ENCODE measurements at regions not wholly inside any gene's neighbourhood (a gene's known extent, or its start where the extent isn't known, plus 50 kb on each side); places are given as distances from the start of the nearest gene placed in this dataset.

- WGBS (ENCODE audit: extremely low coverage, insufficient read length, low lambda C conversion rate) = no CpG with 5 or more reads among the region's 3 CpGs
- Histone ChIP-seq H3K27me3 (ENCODE audit: insufficient read depth, low read length) (no peaks in the 10 kb centered on the region), H3K79me1 (ENCODE audit: insufficient read depth, low read depth, low read length, poor library complexity, severe bottlenecking) (no peaks in the 10 kb centered on the region)
Measured at GRCh38 chr16:64058685-64059084, 1063.2 kb downstream of the CDH11 start.

More at GRCh38 chr16:64058685-64059084, 1063.2 kb downstream of the CDH11 start:
- Histone ChIP-seq H3K18ac (ENCODE audit: insufficient read length, low read depth, low read length) (no peak overlapping the region), H4K5ac (ENCODE audit: insufficient read length, low read depth, low read length) (no peak overlapping the region), H3T11ph (ENCODE audit: low read length) (no peak overlapping the region), H3K79me2 (ENCODE audit: insufficient read depth, low read length) (no peaks in the 10 kb centered on the region), H4K20me1 (ENCODE audit: control insufficient read depth, insufficient read depth, insufficient read length) (no peaks in the 10 kb centered on the region), H2BK15ac (ENCODE audit: low read depth, low read length) (no peak overlapping the region), H3K14ac (ENCODE audit: insufficient read depth, low read length) (no peak overlapping the region), H2AK5ac (ENCODE audit: insufficient read length, low read length) (no peak overlapping the region), H4K91ac (ENCODE audit: insufficient read length, low read depth, low read length) (no peak overlapping the region), H3K4me2 (ENCODE audit: insufficient read depth, insufficient read length, low read length) (no peak overlapping the region), H2BK5ac (ENCODE audit: insufficient read length, low read length) (no peak overlapping the region), H3K23me2 (ENCODE audit: insufficient read length, low read depth, low read length, poor library complexity, severe bottlenecking) (no peaks in the 10 kb centered on the region), H3K27ac (ENCODE audit: insufficient read length, low read depth, low read length) (no peak overlapping the region), H3K4ac (ENCODE audit: low read depth, low read length) (no peak overlapping the region), H2BK12ac (ENCODE audit: insufficient read length, low read depth, low read length) (no peak overlapping the region), H3K56ac (ENCODE audit: insufficient read length, low read depth, low read length) (no peak overlapping the region), H3K9me3 (ENCODE audit: control insufficient read depth, low read depth, low read length) (no peaks in the 10 kb centered on the region), H4K8ac (replicated peaks; ENCODE audit: insufficient read length, low read depth, low read length) (no peak overlapping the region), H3K9ac (ENCODE audit: extremely low read depth, insufficient read length, low read length) (no peak overlapping the region), H3K23ac (ENCODE audit: insufficient read length, low read depth, low read length) (no peak overlapping the region), H2BK20ac (ENCODE audit: low read depth, low read length, poor library complexity, severe bottlenecking) (no peak overlapping the region), H2AFZ (ENCODE audit: low read length) (no peak overlapping the region), H3K4me1 (ENCODE audit: insufficient read depth, low read length) (no peaks in the 10 kb centered on the region), H2BK120ac (ENCODE audit: low read depth, low read length, poor library complexity, severe bottlenecking) (no peak overlapping the region)
- Mint-ChIP-seq H3K36me3 (ENCODE audit: insufficient read depth in 1 of 3, low read depth in 3 of 3) (no peaks in the 10 kb centered on the region; a peak in 1 of 7 replicates), H3K9me3 (no peaks in the 10 kb centered on the region; a peak in 1 of 5 replicates), H3K4me3 (no peak overlapping the region), H3K27me3 (ENCODE audit: low read depth) (no peaks in the 10 kb centered on the region), H3K27ac (no peak overlapping the region), H3K4me1 (no peaks in the 10 kb centered on the region)
- TF ChIP-seq CTCF (conservative IDR thresholded peaks at IDR 0.05) = no peak
- DNase-seq = no peak

All from H9 (cell line).